DMS 273 (cell line): ENCODE measurements at regions not wholly inside any gene's neighbourhood (a gene's known extent, or its start where the extent isn't known, plus 50 kb on each side); places are given as distances from the start of the nearest gene placed in this dataset.

Experiments used
- DNase-seq: peaks from one replicate; lab custom pipeline; 2025; ENCODE audit not compliant: unreplicated experiment; lab: John Stamatoyannopoulos, UW

DNA sequence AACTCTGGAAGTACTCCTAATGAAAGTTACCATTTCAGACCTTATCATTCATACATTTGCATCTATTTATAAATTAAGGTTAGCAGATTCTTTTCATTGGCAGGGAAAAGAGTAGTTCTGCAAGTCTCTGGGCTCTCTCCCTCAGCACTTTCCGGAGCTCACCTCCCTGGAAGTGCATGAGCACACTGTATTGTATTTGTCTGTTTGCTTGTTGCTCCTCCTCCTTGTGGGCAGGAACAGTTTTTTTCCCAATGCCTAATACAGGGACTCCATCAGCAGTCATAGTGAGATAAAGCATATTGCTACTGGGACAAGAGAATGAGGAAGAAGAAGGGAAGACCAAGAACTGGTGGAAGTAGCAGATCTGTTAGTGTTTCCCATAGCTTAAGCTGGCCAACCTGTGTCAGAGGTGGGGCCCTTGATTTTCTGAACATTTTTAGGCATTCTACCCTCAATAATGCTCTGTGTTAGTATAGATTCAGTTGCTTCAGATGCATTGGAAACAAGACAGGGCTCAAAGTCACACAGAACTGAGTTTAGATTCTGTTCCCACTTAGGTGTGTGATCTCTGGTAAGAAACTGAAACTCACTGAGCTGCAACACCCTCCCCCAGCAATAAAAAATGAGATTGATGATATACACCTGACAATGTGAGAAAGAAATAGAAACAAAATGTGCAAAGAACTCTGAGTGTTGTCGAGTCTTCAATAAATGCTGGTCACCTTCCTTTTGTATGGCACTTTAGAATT is 407.8 kb downstream of the TUSC7 start:
- no peak for DNase-seq

- peak; percentile 44 for DNase-seq
Measured at GRCh38 chr3:117118604-117119003, 409.0 kb downstream of the TUSC7 start.

DNA sequence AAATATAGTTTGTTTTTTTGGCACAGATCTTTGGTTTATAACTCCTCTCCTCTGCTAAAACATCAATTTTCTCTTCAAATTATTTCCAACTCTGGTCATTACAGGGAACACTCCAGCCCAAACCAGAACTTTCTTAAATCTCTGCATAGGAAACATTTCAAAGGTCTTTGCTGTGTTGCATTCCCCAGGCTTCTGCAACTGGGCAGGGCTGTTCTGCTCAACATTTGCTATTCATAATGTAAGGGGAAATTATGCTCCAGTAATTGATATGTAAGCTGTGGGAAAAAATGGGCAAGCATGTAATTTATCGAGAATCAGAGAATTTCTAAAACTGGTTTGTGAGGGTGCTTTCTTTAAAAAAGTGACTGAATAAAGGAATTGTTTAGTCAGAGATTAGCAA is 410.4 kb downstream of the TUSC7 start:
- DNase-seq, result no peak

DNA sequence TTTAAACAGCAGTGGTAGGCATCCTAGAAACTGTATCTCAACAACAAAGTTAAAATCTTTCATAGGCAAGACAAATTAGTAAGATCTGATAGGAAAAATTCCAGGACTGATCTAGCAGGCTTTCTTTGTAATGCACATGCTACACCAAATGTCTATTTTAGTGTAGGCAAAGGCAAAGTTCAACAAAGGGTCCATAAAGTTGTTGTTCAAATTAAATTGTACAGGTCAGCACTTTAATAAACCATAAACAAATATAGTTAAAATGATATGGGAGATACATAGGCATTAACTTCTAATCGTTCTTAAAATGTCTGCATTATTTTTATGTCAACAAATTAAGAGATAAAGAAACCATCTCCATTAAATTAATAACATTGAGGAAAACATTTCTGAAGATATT is 413.0 kb downstream of the TUSC7 start:
- no peak for DNase-seq

- DNase-seq, result no peak
Measured at GRCh38 chr3:117126460-117126859, 416.9 kb downstream of the TUSC7 start.

DNA sequence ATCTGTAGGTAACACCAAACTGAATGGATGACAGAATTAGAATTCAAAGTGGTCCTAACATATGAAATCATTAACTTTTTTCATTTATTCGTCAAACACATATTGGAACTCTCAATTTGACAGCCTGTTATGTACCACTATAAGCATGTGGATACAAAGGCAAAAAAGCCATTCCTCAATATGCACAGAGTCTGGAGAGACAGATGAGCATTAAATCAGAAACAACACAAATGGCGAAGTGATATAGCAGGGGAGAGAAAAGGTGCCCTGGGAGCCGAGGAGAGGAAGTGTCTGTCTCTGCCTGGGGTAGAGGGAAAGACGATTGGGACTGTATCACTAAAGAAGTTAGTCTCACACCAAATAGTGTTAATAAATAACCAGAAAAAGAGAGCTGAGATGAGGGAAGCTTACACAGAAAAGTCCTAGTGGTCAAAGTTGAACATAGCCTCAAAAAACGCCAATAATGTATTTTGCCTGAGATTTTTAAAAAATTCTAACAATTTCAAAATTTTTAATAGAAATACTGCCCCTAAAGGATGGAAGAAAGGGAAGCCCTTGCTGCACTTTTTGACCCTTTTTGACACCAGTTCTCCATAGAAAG is 417.5 kb downstream of the TUSC7 start:
- DNase-seq, result no peak

GRCh38 chr3:117128133-117128532 is 418.6 kb downstream of the TUSC7 start:
- DNase-seq, result no peak

GRCh38 chr3:117128872-117129271 is 419.3 kb downstream of the TUSC7 start:
- no peak for DNase-seq

DNA sequence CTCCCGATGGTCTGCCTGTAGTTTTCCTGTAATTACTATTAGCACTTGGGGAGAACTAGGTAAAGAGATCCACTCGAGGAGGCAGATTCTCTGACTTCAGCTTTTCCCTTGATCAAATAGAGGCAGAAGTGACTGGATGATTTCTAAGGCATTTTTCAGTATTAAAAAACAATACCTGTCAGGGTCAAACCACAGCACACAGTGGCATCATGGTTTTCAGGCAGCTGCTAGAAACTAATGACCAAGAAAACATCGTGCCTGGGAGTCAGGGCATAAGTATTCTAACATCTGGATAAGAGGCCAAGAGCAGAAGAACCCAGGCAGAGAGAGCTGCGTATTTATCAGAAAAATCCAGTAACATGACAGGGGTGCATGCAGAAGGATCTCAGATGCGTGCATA is 419.9 kb downstream of the TUSC7 start:
- DNase-seq, result no peak

DNA sequence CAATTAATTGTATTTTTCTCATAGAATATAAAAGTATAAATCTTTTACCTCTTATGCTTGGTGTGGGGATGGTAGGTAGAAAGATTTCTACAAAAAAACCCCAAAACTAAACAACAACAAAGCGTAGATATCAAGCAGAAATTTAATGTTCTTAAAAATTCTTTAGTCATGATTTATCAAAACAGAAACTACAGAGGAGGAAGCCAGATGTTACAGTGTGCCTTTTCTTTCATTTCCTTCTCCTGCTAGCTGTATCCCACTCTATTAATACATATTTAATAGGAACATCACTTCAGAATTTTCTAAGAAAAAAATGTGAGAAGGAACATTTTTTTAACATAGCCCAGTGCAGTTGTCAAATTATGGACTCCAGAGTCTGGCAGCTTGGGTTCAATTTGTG is 420.6 kb downstream of the TUSC7 start:
- DNase-seq, result no peak

- no peak for DNase-seq
Measured at GRCh38 chr3:117131259-117131658, 421.7 kb downstream of the TUSC7 start.

- no peak for DNase-seq
Measured at GRCh38 chr3:117133066-117133465, 423.5 kb downstream of the TUSC7 start.

DNA sequence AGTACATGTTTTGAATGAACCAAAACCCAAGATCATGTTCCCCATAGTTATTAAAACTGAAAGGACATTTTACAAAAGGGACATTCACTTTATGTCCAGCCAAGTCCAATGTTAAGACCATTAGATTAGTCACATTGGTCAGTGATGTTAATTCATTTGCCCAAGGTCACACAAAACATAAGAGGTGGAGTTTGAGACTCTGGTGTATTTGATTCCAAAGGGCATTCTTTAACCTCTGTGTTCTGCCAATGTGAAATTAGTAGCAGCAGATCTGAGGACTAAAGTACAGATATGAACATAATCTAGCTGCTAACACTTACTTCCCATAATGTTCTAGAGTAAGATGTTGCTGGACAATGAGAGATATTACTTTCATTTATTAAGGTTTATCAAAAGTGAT is 425.6 kb downstream of the TUSC7 start:
- DNase-seq, result no peak

GRCh38 chr3:117136003-117136402 is 426.4 kb downstream of the TUSC7 start:
- DNase-seq, result no peak

DNA sequence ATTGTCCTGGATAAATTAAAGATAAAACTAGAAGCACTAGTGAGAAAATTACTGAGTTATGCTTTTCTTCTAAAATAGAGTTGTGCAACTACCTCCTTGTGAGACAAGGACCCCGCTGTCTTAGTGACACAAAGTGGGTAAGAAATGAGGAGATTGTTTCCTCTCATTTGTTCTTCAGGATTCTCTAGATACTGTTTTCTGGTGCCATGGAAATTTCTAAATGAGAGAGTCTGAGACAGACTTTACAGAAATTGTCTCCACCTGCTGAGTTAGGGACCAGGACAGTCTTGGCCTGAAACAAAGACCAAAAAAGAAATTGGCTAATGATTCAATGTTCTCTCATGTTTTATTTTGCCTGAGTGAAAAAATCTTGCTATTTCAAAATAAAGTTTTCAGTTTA is 427.5 kb downstream of the TUSC7 start:
- no peak for DNase-seq

DNA sequence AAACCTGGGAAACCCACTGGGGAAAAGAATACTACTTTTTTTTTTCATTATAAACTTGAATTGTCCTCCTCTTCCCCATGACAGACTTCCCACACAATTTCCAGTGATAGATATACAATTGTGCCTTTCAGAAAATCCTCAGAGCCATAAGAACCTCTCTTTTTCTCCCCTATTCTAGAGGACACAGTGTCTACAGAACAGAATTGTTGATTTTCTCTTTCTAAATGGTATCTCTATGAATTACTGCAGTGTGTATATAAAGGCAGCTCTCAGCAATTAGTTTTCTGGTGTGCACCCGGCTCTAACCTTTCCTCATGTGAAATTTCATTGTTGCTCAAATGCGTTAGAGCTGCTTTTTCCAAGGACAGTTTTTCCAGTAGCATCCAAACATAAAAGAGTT is 430.1 kb downstream of the TUSC7 start:
- DNase-seq, result no peak

GRCh38 chr3:117141812-117142211 is 432.2 kb downstream of the TUSC7 start:
- DNase-seq, result no peak

DNA sequence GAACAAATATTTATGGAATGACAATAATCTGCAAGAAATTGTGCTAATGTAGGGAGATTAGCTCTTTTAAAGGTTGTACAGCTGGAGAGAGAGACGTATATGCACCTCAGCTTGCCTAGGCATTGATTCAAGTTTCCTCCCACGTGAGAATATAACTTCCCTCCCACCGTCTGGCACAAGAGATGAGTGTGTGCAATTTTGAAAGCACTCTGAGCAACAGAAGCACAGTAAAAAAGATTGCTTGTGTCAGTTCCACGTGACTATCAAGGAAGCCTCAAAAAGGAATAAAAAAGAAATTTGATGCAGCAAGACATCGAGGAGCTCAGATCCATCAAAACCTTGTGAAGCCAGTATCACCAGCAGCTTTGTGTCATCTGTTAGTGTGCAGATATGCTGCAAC is 435.3 kb downstream of the TUSC7 start:
- DNase-seq, result peak; percentile 30

DNA sequence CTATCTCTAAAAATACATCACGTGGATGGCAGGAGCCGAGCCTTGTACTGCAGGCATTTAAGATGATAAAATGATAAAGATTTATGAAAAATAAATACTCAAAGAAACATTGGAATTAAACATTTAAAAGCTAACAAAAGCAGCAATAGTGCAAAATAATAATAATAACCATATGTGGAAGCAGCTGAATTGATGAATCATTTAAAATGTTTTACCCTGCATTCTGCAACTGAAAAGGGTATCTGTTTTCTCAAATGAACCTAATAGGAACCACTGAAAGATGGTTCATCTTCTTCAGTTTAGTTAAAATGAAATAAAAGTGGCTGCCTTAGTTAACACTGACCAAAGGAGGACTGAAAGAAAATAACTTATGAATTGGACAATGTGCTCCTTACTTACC is 436.1 kb downstream of the TUSC7 start:
- no peak for DNase-seq

DNA sequence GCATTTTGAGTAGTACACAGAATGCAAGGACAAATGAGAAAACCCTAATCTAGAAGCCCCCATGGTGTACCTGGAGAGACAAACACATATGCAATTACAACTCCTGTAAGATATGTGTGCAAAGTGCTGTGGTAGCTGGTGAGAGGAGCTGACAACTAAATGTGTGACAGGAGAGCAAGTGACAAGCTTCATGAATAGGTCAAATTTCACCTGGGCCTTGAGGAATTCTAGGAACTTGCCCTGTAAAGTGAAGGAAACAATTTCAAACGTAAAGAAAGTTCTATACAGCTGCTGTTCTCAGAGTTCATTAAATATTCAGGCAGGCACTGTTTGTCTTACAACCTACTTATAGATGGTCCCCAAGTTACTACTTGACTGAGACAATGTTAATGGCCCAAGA is 437.0 kb downstream of the TUSC7 start:
- no peak for DNase-seq

DNA sequence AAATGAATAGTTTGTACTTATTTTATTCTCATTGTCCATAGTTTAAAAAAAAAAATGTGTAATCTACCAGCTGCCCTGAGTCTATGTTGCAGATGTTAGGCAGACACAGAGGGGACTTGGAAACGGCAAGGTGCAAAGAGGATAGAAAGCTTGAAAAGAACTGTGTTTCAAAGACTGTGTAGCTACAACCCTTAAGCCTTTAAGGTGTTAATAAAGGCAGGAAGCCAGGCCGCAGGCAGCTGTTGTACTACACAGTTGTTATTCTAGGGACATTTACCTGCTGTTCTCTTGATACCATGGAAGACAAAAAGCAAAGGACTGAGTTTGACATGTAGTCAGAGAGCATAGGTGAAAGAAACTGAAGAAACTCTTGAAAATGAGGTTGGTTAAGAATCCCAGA is 440.0 kb downstream of the TUSC7 start:
- no peak for DNase-seq

GRCh38 chr3:117150628-117151027 is 441.0 kb downstream of the TUSC7 start:
- no peak for DNase-seq

DNA sequence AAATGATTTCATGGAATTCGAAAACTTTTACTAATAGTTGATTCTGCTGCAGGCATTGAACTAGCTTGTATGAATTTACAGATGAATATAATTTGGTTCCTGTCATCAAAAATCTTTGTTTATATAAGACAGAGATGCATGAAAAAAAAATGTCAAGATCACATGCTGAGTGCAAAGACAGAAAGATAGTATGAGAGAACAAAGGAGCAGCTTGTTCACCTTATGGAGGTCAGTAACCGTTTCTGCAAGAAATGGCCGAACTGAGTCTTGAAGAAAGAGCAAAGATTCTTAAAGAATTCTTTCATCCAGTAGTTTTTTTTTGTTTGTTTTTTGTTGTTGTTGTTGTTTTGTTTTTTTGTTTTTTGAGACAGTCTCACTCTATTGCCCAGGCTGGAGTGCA is 450.6 kb downstream of the TUSC7 start:
- DNase-seq, result no peak
